HEK293T (cell line): ENCODE measurements at regions not wholly inside any gene's neighbourhood (a gene's known extent, or its start where the extent isn't known, plus 50 kb on each side); places are given as distances from the start of the nearest gene placed in this dataset.

Experiments used
- CTCF ChIA-PET: fragments of 350-600 bp; formaldehyde crosslinking; extraction: SDS; loops from one replicate; lab custom pipeline; 2021; ENCODE audit warnings: antibody characterized with exemption, inconsistent platforms; lab: Yijun Ruan, JAX
- POLR2A ChIA-PET: fragments of 350-600 bp; formaldehyde crosslinking; extraction: SDS; loops from one replicate; lab custom pipeline; 2020; ENCODE audit warnings: antibody characterized with exemption, inconsistent platforms; lab: Yijun Ruan, JAX
- DNase-seq: peaks from one replicate; pipeline ENCODE4 v3.0.0; 2012; ENCODE audit warnings: mixed read lengths; ENCODE audit errors: extremely low spot score
- ARNT ChIP-seq: fragments of 450-650 bp; IDR thresholded peaks from 2 replicates; pipeline ENCODE4 v1.6.1; 2017; ENCODE audit warnings: mild to moderate bottlenecking
- BHLHE40 ChIP-seq: fragments of 450-650 bp; IDR thresholded peaks from 2 replicates; pipeline ENCODE4 v1.6.1; 2016; ENCODE audit warnings: mild to moderate bottlenecking, moderate library complexity, borderline replicate concordance
- CTBP1 ChIP-seq: fragments of 450-650 bp; IDR thresholded peaks from 2 replicates; pipeline ENCODE4 v1.6.1; 2016; ENCODE audit warnings: borderline replicate concordance
- ELF4 ChIP-seq: fragments of 450-650 bp; IDR thresholded peaks from 2 replicates; pipeline ENCODE4 v1.6.1; 2017; ENCODE audit warnings: antibody characterized with exemption
- FOXA1 ChIP-seq: fragments of 450-650 bp; IDR thresholded peaks from 2 replicates; pipeline ENCODE4 v1.6.1; 2016; ENCODE audit warnings: mild to moderate bottlenecking
- FOXK2 ChIP-seq: fragments of 450-650 bp; IDR thresholded peaks from 2 replicates; pipeline ENCODE4 v1.6.1; 2016; ENCODE audit warnings: mild to moderate bottlenecking
- FOXM1 ChIP-seq: fragments of 450-650 bp; IDR thresholded peaks from 2 replicates; pipeline ENCODE4 v1.6.1; 2017; ENCODE audit warnings: mild to moderate bottlenecking, borderline replicate concordance
- HDGF ChIP-seq: fragments of 450-650 bp; IDR thresholded peaks from 2 replicates; pipeline ENCODE4 v1.6.1; 2017; ENCODE audit warnings: antibody characterized with exemption, borderline replicate concordance
- L3MBTL2 ChIP-seq: fragments of 450-650 bp; conservative IDR thresholded peaks from 2 replicates; pipeline ENCODE4 v1.6.1; 2016; ENCODE audit warnings: mild to moderate bottlenecking
- LEF1 ChIP-seq: fragments of 450-650 bp; IDR thresholded peaks from 2 replicates; pipeline ENCODE4 v1.6.1; 2017; ENCODE audit warnings: mild to moderate bottlenecking, borderline replicate concordance
- NFRKB ChIP-seq: fragments of 450-650 bp; IDR thresholded peaks from 2 replicates; pipeline ENCODE4 v1.6.1; 2016; ENCODE audit warnings: mild to moderate bottlenecking, moderate library complexity
- PKNOX1 ChIP-seq: fragments of 450-650 bp; IDR thresholded peaks from 2 replicates; pipeline ENCODE4 v1.6.1; 2016
- SP1 ChIP-seq: fragments of 450-650 bp; IDR thresholded peaks from 2 replicates; pipeline ENCODE4 v1.6.1; 2017
- SUZ12 ChIP-seq: fragments of 450-650 bp; IDR thresholded peaks from 2 replicates; pipeline ENCODE4 v1.6.1; 2016; ENCODE audit warnings: mild to moderate bottlenecking
- TARDBP ChIP-seq: fragments of 450-650 bp; IDR thresholded peaks from 2 replicates; pipeline ENCODE4 v1.6.1; 2016
- ZNF384 ChIP-seq: fragments of 450-650 bp; IDR thresholded peaks from 2 replicates; pipeline ENCODE4 v1.6.1; 2016

GRCh38 chr2:8527031-8527430 is 154.8 kb upstream of the ID2 start:
- DNase-seq, result no peak
- POLR2A ChIA-PET, result no interaction called here
- TF ChIP-seq HDGF, result no peak
- no peak for TF ChIP-seq SP1
- TF ChIP-seq TARDBP, result no peak
- TF ChIP-seq PKNOX1, result no peak
- no peak for TF ChIP-seq ELF4
- TF ChIP-seq SUZ12, result no peak
- TF ChIP-seq FOXK2, result no peak
- TF ChIP-seq LEF1, result no peak
- TF ChIP-seq CTBP1, result no peak
- TF ChIP-seq FOXA1, result no peak
- TF ChIP-seq ZNF384, result no peak
- no peak for TF ChIP-seq FOXM1
- TF ChIP-seq ARNT, result no peak
- TF ChIP-seq NFRKB, result no peak
- TF ChIP-seq L3MBTL2, result no peak
- no peak for TF ChIP-seq BHLHE40
- CTCF ChIA-PET, result interaction anchor here (0.6 kb wide), 1 partner anchor 42 kb away, joined by 3 read pairs; no protein-coding TSS in a partner anchor

- ChIA-PET CTCF (no interaction called here), POLR2A (interaction anchor here (1.8 kb wide), 1 partner anchor 154 kb away, joined by 8 read pairs; the partner anchor contains the start of gene ID2)
- DNase-seq, result no peak
- TF ChIP-seq SP1, result no peak
- TF ChIP-seq CTBP1, result no peak
- no peak for TF ChIP-seq LEF1
- TF ChIP-seq HDGF, result no peak
- no peak for TF ChIP-seq FOXM1
- no peak for TF ChIP-seq BHLHE40
- no peak for TF ChIP-seq ARNT
- TF ChIP-seq ZNF384, result no peak
- TF ChIP-seq TARDBP, result no peak
- TF ChIP-seq NFRKB, result no peak
- no peak for TF ChIP-seq PKNOX1
- TF ChIP-seq ELF4, result no peak
- no peak for TF ChIP-seq FOXK2
- TF ChIP-seq SUZ12, result no peak
- TF ChIP-seq L3MBTL2, result no peak
- TF ChIP-seq FOXA1, result no peak
These were observed 154.2 kb upstream of the ID2 start for GRCh38 chr2:8527676-8528075.

- ChIA-PET CTCF (no interaction called here), POLR2A (interaction anchor here (1.8 kb wide), 1 partner anchor 153 kb away, joined by 8 read pairs; the partner anchor contains the start of gene ID2)
- no peak for DNase-seq
- TF ChIP-seq ELF4 (no peak), BHLHE40 (no peak), L3MBTL2 (no peak), TARDBP (no peak)
These were observed 153.0 kb upstream of the ID2 start for GRCh38 chr2:8528863-8529262.

- TF ChIP-seq NFRKB (no peak), SUZ12 (no peak), CTBP1 (no peak), FOXK2 (no peak), HDGF (no peak), TARDBP (no peak), PKNOX1 (no peak), BHLHE40 (no peak), FOXA1 (no peak), SP1 (no peak), ZNF384 (no peak), ELF4 (no peak), ARNT (no peak), LEF1 (no peak), L3MBTL2 (no peak), FOXM1 (no peak)
- ChIA-PET CTCF (no interaction called here), POLR2A (no interaction called here)
- no peak for DNase-seq
These were observed 152.1 kb upstream of the ID2 start for GRCh38 chr2:8529706-8530277.

GRCh38 chr2:8531481-8531880 is 150.4 kb upstream of the ID2 start:
- ChIA-PET POLR2A (interaction anchor here (2.5 kb wide), 1 partner anchor 151 kb away, joined by 8 read pairs; the partner anchor contains the start of gene ID2), CTCF (no interaction called here)
- DNase-seq, result no peak
- TF ChIP-seq LEF1, result no peak
- no peak for TF ChIP-seq HDGF
- TF ChIP-seq L3MBTL2, result no peak
- no peak for TF ChIP-seq FOXA1
- TF ChIP-seq SP1, result no peak
- TF ChIP-seq FOXK2, result no peak
- no peak for TF ChIP-seq ARNT
- TF ChIP-seq NFRKB, result no peak
- TF ChIP-seq FOXM1, result no peak
- TF ChIP-seq CTBP1, result no peak
- TF ChIP-seq BHLHE40, result no peak
- no peak for TF ChIP-seq SUZ12
- TF ChIP-seq TARDBP, result no peak
- no peak for TF ChIP-seq ELF4
- no peak for TF ChIP-seq PKNOX1
- no peak for TF ChIP-seq ZNF384
